GM21381 (cell line): ENCODE measurements at regions not wholly inside any gene's neighbourhood (a gene's known extent, or its start where the extent isn't known, plus 50 kb on each side); places are given as distances from the start of the nearest gene placed in this dataset.

ENCODE experiments used
- ATAC-seq: cut with Tn5 transposase; IDR thresholded peaks from one replicate; pipeline ENCODE4 v1.9.1; 2021; ENCODE audit warnings: mild to moderate bottlenecking, moderate library complexity; ENCODE audit not compliant: unreplicated experiment

GRCh38 chr1:57839067-57839466 lies 415.2 kb upstream of the DAB1 start:
- ATAC-seq, result no peak

GRCh38 chr1:57835620-57836019 lies 411.8 kb upstream of the DAB1 start:
- no peak for ATAC-seq

GRCh38 chr1:57833296-57833695 lies 409.4 kb upstream of the DAB1 start:
- no peak for ATAC-seq

- no peak for ATAC-seq
Measured at GRCh38 chr1:57832612-57833011, 408.8 kb upstream of the DAB1 start.

- no peak for ATAC-seq
Measured at GRCh38 chr1:57831624-57832023, 407.8 kb upstream of the DAB1 start.

- no peak for ATAC-seq
Measured at GRCh38 chr1:57826535-57826934, 402.7 kb upstream of the DAB1 start.

- no peak for ATAC-seq
Measured at GRCh38 chr1:57824535-57824934, 400.7 kb upstream of the DAB1 start.

- no peak for ATAC-seq
Measured at GRCh38 chr1:57820356-57821095, 396.7 kb upstream of the DAB1 start.

- ATAC-seq, result no peak
Measured at GRCh38 chr1:57819893-57820292, 396.0 kb upstream of the DAB1 start.

- ATAC-seq, result no peak
Measured at GRCh38 chr1:57803586-57803985, 379.7 kb upstream of the DAB1 start.

GRCh38 chr1:57800376-57800775 lies 376.5 kb upstream of the DAB1 start:
- no peak for ATAC-seq

- ATAC-seq, result no peak
Measured at GRCh38 chr1:57799490-57800115, 375.7 kb upstream of the DAB1 start.

- no peak for ATAC-seq
Measured at GRCh38 chr1:57798543-57798942, 374.7 kb upstream of the DAB1 start.

- ATAC-seq, result no peak
Measured at GRCh38 chr1:57797084-57797483, 373.2 kb upstream of the DAB1 start.

- no peak for ATAC-seq
Measured at GRCh38 chr1:57796616-57797015, 372.8 kb upstream of the DAB1 start.

GRCh38 chr1:57795886-57796285 lies 372.0 kb upstream of the DAB1 start:
- ATAC-seq, result no peak

GRCh38 chr1:57794078-57794477 lies 370.2 kb upstream of the DAB1 start:
- no peak for ATAC-seq

GRCh38 chr1:57791497-57791896 lies 367.6 kb upstream of the DAB1 start:
- ATAC-seq, result no peak

- no peak for ATAC-seq
Measured at GRCh38 chr1:57789936-57790335, 366.1 kb upstream of the DAB1 start.

GRCh38 chr1:57788313-57788712 lies 364.5 kb upstream of the DAB1 start:
- no peak for ATAC-seq

- no peak for ATAC-seq
Measured at GRCh38 chr1:57784356-57784755, 360.5 kb upstream of the DAB1 start.

- no peak for ATAC-seq
Measured at GRCh38 chr1:57782357-57782756, 358.5 kb upstream of the DAB1 start.
